GM23248 (cell line): ENCODE measurements at regions not wholly inside any gene's neighbourhood (a gene's known extent, or its start where the extent isn't known, plus 50 kb on each side); places are given as distances from the start of the nearest gene placed in this dataset.

ENCODE experiments used
- EZH2 ChIP-seq: fragments of 200-600 bp; sonication (generic); IDR thresholded peaks from 2 replicates; pipeline ENCODE4 v1.6.1; 2018; ENCODE audit warnings: antibody characterized with exemption, mild to moderate bottlenecking; ENCODE audit not compliant: insufficient read depth, poor library complexity, severe bottlenecking
- EZH2phosphoT487 ChIP-seq: fragments of 200-600 bp; sonication (generic); IDR thresholded peaks from 2 replicates; pipeline ENCODE4 v1.6.1; 2018; ENCODE audit warnings: antibody characterized with exemption, moderate library complexity, mild to moderate bottlenecking, low read depth; ENCODE audit not compliant: insufficient read depth

DNA sequence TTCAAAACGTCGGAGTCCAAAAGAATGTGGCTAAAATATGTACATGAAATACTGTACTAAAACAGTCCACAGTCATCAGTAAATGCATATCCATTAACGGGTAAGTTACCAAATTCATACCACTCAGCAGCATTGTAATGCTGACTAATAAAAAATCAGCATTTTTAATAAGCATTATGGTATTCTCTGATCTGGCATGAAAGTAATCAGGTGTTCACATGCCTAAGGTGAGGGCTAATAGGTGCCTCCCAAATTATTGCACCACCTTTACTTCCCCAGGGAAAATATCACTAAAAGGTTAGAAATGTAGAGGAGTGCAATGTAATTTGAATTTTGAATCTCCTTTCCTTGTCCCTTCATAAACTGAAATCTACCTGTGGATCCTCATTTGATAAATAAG, 69.6 kb upstream of the PTGS2 start:
- TF ChIP-seq EZH2 (no peak), EZH2phosphoT487 (no peak)
